H1 (cell line): ENCODE measurements at regions not wholly inside any gene's neighbourhood (a gene's known extent, or its start where the extent isn't known, plus 50 kb on each side); places are given as distances from the start of the nearest gene placed in this dataset.

Experiments
- CTCF ChIA-PET: fragments of 300-600 bp; sonication (Branson Sonifier 250); formaldehyde crosslinking; loops from one replicate; lab custom pipeline; 2021; ENCODE audit not compliant: partially characterized antibody; lab: Charles Lee
- POLR2A ChIA-PET: fragments of 300-600 bp; sonication (Branson Sonifier 250); formaldehyde crosslinking; loops from one replicate; lab custom pipeline; 2021; ENCODE audit warnings: inconsistent platforms; ENCODE audit not compliant: partially characterized antibody; lab: Charles Lee
- DNase-seq, 2 experiments: peaks; one replicate each; pipeline versions ENCODE4 v3.0.0 to v3.0.0-alpha.2; 2010 to 2022; ENCODE audit warnings: low spot score in 2 of 2, low read depth in 1 of 2, mixed read lengths in 1 of 2
- FAIRE-seq: peaks from 2 replicates; lab custom pipeline; 2011; peaks lifted over from hg19 to GRCh38; lab: Jason Lieb, UNC
- H2AFZ ChIP-seq: 2 replicates; pipeline ENCODE4 v1.8.1; 2012; ENCODE audit warnings: low read length, inconsistent platforms
- H2AK5ac ChIP-seq: 2 replicates; pipeline ENCODE4 v1.6.1; 2013; ENCODE audit warnings: low read depth, low read length
- H2BK120ac ChIP-seq: replicated peaks from 2 replicates; pipeline ENCODE3; 2013; ENCODE audit warnings: low read depth, low read length, inconsistent platforms
- H2BK12ac ChIP-seq: 2 replicates; pipeline ENCODE4 v1.6.1; 2013; ENCODE audit warnings: low read depth, low read length
- H2BK15ac ChIP-seq: 2 replicates; pipeline ENCODE4 v1.6.1; 2013; ENCODE audit warnings: low read length
- H2BK20ac ChIP-seq: 2 replicates; pipeline ENCODE4 v1.6.1; 2013; ENCODE audit warnings: low read length
- H2BK5ac ChIP-seq: 2 replicates; pipeline ENCODE4 v1.6.1; 2013; ENCODE audit warnings: low read depth, low read length
- H3K14ac ChIP-seq: 2 replicates; pipeline ENCODE4 v1.6.1; 2013; ENCODE audit warnings: inconsistent platforms; ENCODE audit not compliant: insufficient read length
- H3K18ac ChIP-seq: 2 replicates; pipeline ENCODE4 v1.6.1; 2013; ENCODE audit warnings: low read length; ENCODE audit errors: extremely low read depth
- H3K23ac ChIP-seq: 2 replicates; pipeline ENCODE4 v1.6.1; 2013; ENCODE audit warnings: inconsistent platforms; ENCODE audit not compliant: insufficient read length
- H3K23me2 ChIP-seq: 2 replicates; pipeline ENCODE4 v1.6.1; 2013; ENCODE audit warnings: low read depth, low read length
- H3K27ac ChIP-seq: 2 replicates; pipeline ENCODE4 v1.6.1; 2011; ENCODE audit warnings: low read depth, low read length, inconsistent platforms
- H3K27me3 ChIP-seq, 4 experiments: replicated peaks in 1 of 4; 1 replicate in 1 of 4; 2 replicates in 3 of 4; pipeline versions ENCODE4 v1.6.1 to v1.8.1; 2011 to 2013; ENCODE audit warnings: low read length in 3 of 4, mild to moderate bottlenecking in 3 of 4, inconsistent platforms in 2 of 4, mixed read lengths in 2 of 4, moderate library complexity in 1 of 4; ENCODE audit not compliant: control insufficient read depth in 3 of 4, insufficient read depth in 3 of 4; ENCODE audit errors: extremely low read depth in 1 of 4
- H3K36me3 ChIP-seq, 4 experiments: 2 replicates each; pipeline versions ENCODE4 v1.6.1 to v1.8.1; 2011 to 2013; ENCODE audit warnings: mild to moderate bottlenecking in 4 of 4, low read length in 3 of 4, moderate library complexity in 2 of 4, control low read depth in 1 of 4, inconsistent platforms in 1 of 4; ENCODE audit not compliant: insufficient read depth in 4 of 4, control insufficient read depth in 2 of 4
- H3K4ac ChIP-seq: replicated peaks from 2 replicates; pipeline ENCODE3; 2013; ENCODE audit warnings: low read length, low read depth, mixed read lengths, inconsistent platforms; ENCODE audit not compliant: insufficient read length
- H3K4me1 ChIP-seq, 4 experiments: replicated peaks in 1 of 4; 1 replicate in 1 of 4; 2 replicates in 3 of 4; pipeline versions ENCODE4 v1.6.1 to v1.8.1; 2011 to 2013; ENCODE audit warnings: low read length in 3 of 4, inconsistent platforms in 2 of 4, mixed read lengths in 1 of 4; ENCODE audit not compliant: insufficient read depth in 4 of 4, control insufficient read depth in 3 of 4
- H3K4me2 ChIP-seq, 2 experiments: 2 replicates each; pipeline versions ENCODE4 v1.6.1 to v1.8.1; 2011 to 2013; ENCODE audit warnings: low read depth in 2 of 2, low read length in 2 of 2, control low read depth in 1 of 2, inconsistent platforms in 1 of 2, mild to moderate bottlenecking in 1 of 2; ENCODE audit not compliant: insufficient read depth in 1 of 2
- H3K4me3 ChIP-seq, 4 experiments: fragments of 200-600, 300-600 bp in 1 of 4; sonication (generic), shearing (Covaris generic), sonication (Bioruptor Twin) in 1 of 4; 2 replicates each; pipeline versions ENCODE4 v1.5.1 to v1.8.1; 2011 to 2016; ENCODE audit warnings: low read length in 4 of 4, low read depth in 3 of 4, control low read depth in 2 of 4, inconsistent platforms in 2 of 4, mild to moderate bottlenecking in 2 of 4, mixed read lengths in 1 of 4, moderate library complexity in 1 of 4; ENCODE audit not compliant: insufficient read depth in 2 of 4; ENCODE audit errors: extremely low read depth in 1 of 4
- H3K56ac ChIP-seq: replicated peaks from 2 replicates; pipeline ENCODE3; 2013; ENCODE audit warnings: low read depth, mild to moderate bottlenecking, mixed read lengths, low read length, inconsistent platforms; ENCODE audit not compliant: insufficient read length
- H3K79me1 ChIP-seq: 2 replicates; pipeline ENCODE4 v1.6.1; 2013; ENCODE audit warnings: low read depth, low read length, control low read depth
- H3K79me2 ChIP-seq, 2 experiments: 2 replicates each; pipeline versions ENCODE4 v1.6.1 to v1.8.1; 2012 to 2013; ENCODE audit warnings: low read length in 2 of 2, mild to moderate bottlenecking in 2 of 2, inconsistent platforms in 1 of 2; ENCODE audit not compliant: insufficient read depth in 2 of 2, control insufficient read depth in 1 of 2
- H3K9ac ChIP-seq, 4 experiments: replicated peaks in 1 of 4; 1 replicate in 1 of 4; 2 replicates in 3 of 4; pipeline versions ENCODE4 v1.6.1 to v1.8.1; 2011 to 2013; ENCODE audit warnings: low read depth in 3 of 4, low read length in 3 of 4, control low read depth in 2 of 4, mild to moderate bottlenecking in 2 of 4, moderate library complexity in 2 of 4, inconsistent platforms in 1 of 4; ENCODE audit errors: extremely low read depth in 1 of 4
- H3K9me3 ChIP-seq, 2 experiments: 2 replicates each; pipeline versions ENCODE4 v1.6.1 to v1.8.1; 2012 to 2013; ENCODE audit warnings: mild to moderate bottlenecking in 2 of 2, moderate library complexity in 2 of 2, control low read depth in 1 of 2, inconsistent platforms in 1 of 2, low read depth in 1 of 2, low read length in 1 of 2, mixed read lengths in 1 of 2; ENCODE audit not compliant: insufficient read depth in 2 of 2
- H4K20me1 ChIP-seq, 2 experiments: replicated peaks in 1 of 2; 2 replicates each; pipeline versions ENCODE3 to v1.8.1; 2011 to 2013; ENCODE audit warnings: inconsistent platforms in 2 of 2, low read length in 2 of 2, mild to moderate bottlenecking in 1 of 2; ENCODE audit not compliant: insufficient read depth in 2 of 2, control insufficient read depth in 1 of 2
- H4K5ac ChIP-seq: 2 replicates; pipeline ENCODE4 v1.6.1; 2013; ENCODE audit warnings: low read length, low read depth, mixed read lengths, inconsistent platforms; ENCODE audit not compliant: insufficient read length
- H4K8ac ChIP-seq: 2 replicates; pipeline ENCODE4 v1.8.0; 2013; ENCODE audit warnings: mild to moderate bottlenecking, moderate library complexity, low read length, inconsistent platforms; ENCODE audit not compliant: insufficient read depth; ENCODE audit errors: extremely low read depth
- H4K91ac ChIP-seq: replicated peaks from 2 replicates; pipeline ENCODE3; 2013; ENCODE audit warnings: low read length, mixed read lengths, inconsistent platforms; ENCODE audit not compliant: insufficient read length
- BACH1 ChIP-seq: IDR thresholded peaks from 2 replicates; pipeline ENCODE4 v1.6.1; 2012; ENCODE audit warnings: low read length, improper control_type of control experiment
- BRCA1 ChIP-seq: IDR thresholded peaks from 2 replicates; pipeline ENCODE4 v1.6.1; 2012; ENCODE audit warnings: low read depth, low read length, improper control_type of control experiment
- CHD1 ChIP-seq: IDR thresholded peaks from 2 replicates; pipeline ENCODE4 v1.6.1; 2012; ENCODE audit warnings: low read depth, low read length, improper control_type of control experiment
- CTCF ChIP-seq, 3 experiments: IDR thresholded peaks; 1 replicate in 2 of 3; 2 replicates in 1 of 3; pipeline versions ENCODE4 v1.5.1 to v1.6.1; 2011; ENCODE audit warnings: low read length in 3 of 3, mild to moderate bottlenecking in 3 of 3, inconsistent platforms in 2 of 3, low read depth in 1 of 3, moderate library complexity in 1 of 3; ENCODE audit not compliant: insufficient read depth in 1 of 3; ENCODE audit errors: control extremely low read depth in 1 of 3
- EZH2 ChIP-seq: fragments of 200-600 bp; sonication (generic); IDR thresholded peaks from 2 replicates; pipeline ENCODE4 v1.7.1; 2012; ENCODE audit warnings: low read depth, mild to moderate bottlenecking, moderate library complexity, low read length, inconsistent platforms; ENCODE audit not compliant: severe bottlenecking
- GABPA ChIP-seq: IDR thresholded peaks from 2 replicates; pipeline ENCODE4 v1.6.1; 2011; ENCODE audit warnings: mild to moderate bottlenecking, low read length, moderate library complexity, borderline replicate concordance; ENCODE audit not compliant: insufficient read depth
- JUND ChIP-seq: IDR thresholded peaks from 2 replicates; pipeline ENCODE4 v1.6.1; 2011; ENCODE audit warnings: mild to moderate bottlenecking, improper control_type of control experiment, low read length
- KDM1A ChIP-seq: fragments of 200-600, 300-600 bp; sonication (generic); IDR thresholded peaks from 2 replicates; pipeline ENCODE4 v1.7.1; 2016; ENCODE audit warnings: mild to moderate bottlenecking, low read length, borderline replicate concordance
- RAD21 ChIP-seq, 2 experiments: IDR thresholded peaks in 1 of 2; conservative IDR thresholded peaks in 1 of 2; 2 replicates each; pipeline ENCODE4 v1.6.1; 2011; ENCODE audit warnings: low read depth in 2 of 2, low read length in 2 of 2, improper control_type of control experiment in 1 of 2, inconsistent platforms in 1 of 2, mild to moderate bottlenecking in 1 of 2, moderate library complexity in 1 of 2
- RFX5 ChIP-seq: IDR thresholded peaks from 2 replicates; pipeline ENCODE4 v1.6.1; 2011; ENCODE audit warnings: low read depth, low read length, improper control_type of control experiment, borderline replicate concordance
- RXRA ChIP-seq: IDR thresholded peaks from 2 replicates; pipeline ENCODE4 v1.6.1; 2011; ENCODE audit warnings: low read depth, mild to moderate bottlenecking, low read length, moderate library complexity; ENCODE audit not compliant: insufficient read depth
- ZNF274 ChIP-seq: IDR thresholded peaks from 2 replicates; pipeline ENCODE4 v1.7.0; 2012; ENCODE audit warnings: low read length, borderline replicate concordance; ENCODE audit errors: extremely low read depth
- WGBS, 2 experiments: shearing (Covaris generic) in 1 of 2; methylation state at CpG; one replicate each; pipeline versions ENCODE4 v1.1.6 to v1.1.7; 2013 to 2015; ENCODE audit warnings: low lambda C conversion rate in 2 of 2, mixed read lengths in 2 of 2, inconsistent platforms in 1 of 2, low coverage in 1 of 2, missing lambda C conversion rate in 1 of 2; ENCODE audit not compliant: insufficient replicate concordance in 2 of 2, insufficient coverage in 1 of 2, insufficient read length in 1 of 2; ENCODE audit errors: extremely low coverage in 1 of 2, missing lambda C conversion rate in 1 of 2; 5-methylcytosine and 5-hydroxymethylcytosine counted together

GRCh38 chr13:39159393-39159792, 121.1 kb downstream of the NHLRC3 start:
- Histone ChIP-seq H3K4me2 (no peak overlapping the region), H3K27me3 (no peaks in the 10 kb centered on the region), H2AFZ (no peak overlapping the region), H2BK12ac (no peak overlapping the region), H2BK20ac (no peak overlapping the region), H4K91ac (no peak overlapping the region), H3K23me2 (no peaks in the 10 kb centered on the region), H3K27ac (no peak overlapping the region), H4K8ac (no peak overlapping the region), H3K56ac (no peak overlapping the region), H3K18ac (no peak overlapping the region), H3K14ac (no peak overlapping the region), H3K9ac (no peak overlapping the region), H3K9me3 (no peaks in the 10 kb centered on the region), H2AK5ac (no peak overlapping the region), H3K79me2 (no peaks in the 10 kb centered on the region), H4K5ac (no peak overlapping the region), H2BK15ac (no peak overlapping the region), H3K79me1 (no peaks in the 10 kb centered on the region), H4K20me1 (no peaks in the 10 kb centered on the region), H3K4me3 (no peak overlapping the region), H2BK120ac (no peak overlapping the region), H2BK5ac (no peak overlapping the region), H3K4me1 (no peaks in the 10 kb centered on the region), H3K36me3 (no peaks in the 10 kb centered on the region), H3K4ac (no peak overlapping the region), H3K23ac (no peak overlapping the region)
- FAIRE-seq (no peak), DNase-seq (no peak)
- ChIA-PET POLR2A (no interaction called here), CTCF (interaction anchor here (0.9 to 9.8 kb wide), 4 partner anchors 13 to 257 kb away, joined by 3 to 50 read pairs (median 4); no protein-coding TSS in a partner anchor)
- 87% methylated on average over 4 of the region's 4 CpGs; no CpG with 5 or more reads in 1 of the 2 experiments for WGBS, 2 experiments
- TF ChIP-seq JUND (no peak), EZH2 (no peak), BACH1 (no peak), KDM1A (no peak), BRCA1 (no peak), CTCF (IDR thresholded peaks at IDR 0.05; ENCODE audit: control extremely low read depth in 1 of 3, insufficient read depth in 1 of 3, low read depth in 1 of 3, low read length in 3 of 3) (no peak), RAD21 (IDR thresholded peaks at IDR 0.05 in 1 of 2, conservative IDR thresholded peaks at IDR 0.05 in 1 of 2; ENCODE audit: low read depth in 2 of 2, low read length in 2 of 2) (no peak), RFX5 (no peak), CHD1 (no peak), RXRA (no peak), ZNF274 (no peak), GABPA (no peak)
